Endothelial cell of umbilical vein (primary cell): ENCODE measurements at regions not wholly inside any gene's neighbourhood (a gene's known extent, or its start where the extent isn't known, plus 50 kb on each side); places are given as distances from the start of the nearest gene placed in this dataset.

Source experiments
- BruUV-seq: library from RNA; stranded (reverse); fragments of 400-500 nt; replicated peaks from 2 replicates; lab custom pipeline; 2021; lab: Mats Ljungman, UMichigan
- CTCF ChIA-PET: fragments of 300-600, 350-600 bp; sonication (Branson Sonifier 250); formaldehyde crosslinking; loops from one replicate; lab custom pipeline; 2021; ENCODE audit warnings: antibody characterized with exemption, inconsistent platforms; lab: Charles Lee
- POLR2A ChIA-PET: fragments of 300-600, 350-600 bp; sonication (Branson Sonifier 250); formaldehyde crosslinking; loops from one replicate; lab custom pipeline; 2021; ENCODE audit warnings: antibody characterized with exemption, inconsistent platforms; lab: Charles Lee
- DNase-seq: peaks from one replicate; pipeline ENCODE4 v3.0.0-alpha.2; 2011; ENCODE audit warnings: low read depth, low spot score
- FAIRE-seq: peaks from 2 replicates; lab custom pipeline; 2011; peaks lifted over from hg19 to GRCh38; lab: Jason Lieb, UNC
- H2AFZ ChIP-seq: 2 replicates; pipeline ENCODE4 v1.6.0; 2012; ENCODE audit warnings: low read depth, low read length, control low read depth, inconsistent platforms
- H3K27ac ChIP-seq: 2 replicates; pipeline ENCODE4 v1.5.1; 2011; ENCODE audit warnings: low read depth, mild to moderate bottlenecking, control low read depth, low read length, moderate library complexity; ENCODE audit not compliant: insufficient read depth
- H3K27me3 ChIP-seq, 2 experiments: 2 replicates each; pipeline versions ENCODE4 v1.6.0 to v1.6.1; 2011; ENCODE audit warnings: low read length in 2 of 2, mixed read lengths in 1 of 2; ENCODE audit not compliant: control insufficient read depth in 2 of 2, insufficient read depth in 2 of 2
- H3K36me3 ChIP-seq, 2 experiments: 2 replicates in 1 of 2; 3 replicates in 1 of 2; pipeline ENCODE4 v1.5.1; 2011; ENCODE audit warnings: low read length in 2 of 2, mild to moderate bottlenecking in 1 of 2, moderate library complexity in 1 of 2; ENCODE audit not compliant: control insufficient read depth in 2 of 2, insufficient read depth in 2 of 2; ENCODE audit errors: extremely low read depth in 1 of 2
- H3K4me1 ChIP-seq: 3 replicates; pipeline ENCODE4 v1.5.1; 2011; ENCODE audit warnings: mild to moderate bottlenecking, low read length; ENCODE audit not compliant: control insufficient read depth, insufficient read depth; ENCODE audit errors: extremely low read depth
- H3K4me2 ChIP-seq: 2 replicates; pipeline ENCODE4 v1.6.1; 2011; ENCODE audit warnings: low read length, control low read depth, mixed read lengths; ENCODE audit not compliant: insufficient read depth
- H3K4me3 ChIP-seq, 3 experiments: fragments of 200-600 bp in 1 of 3; sonication (generic), shearing (Covaris generic) in 1 of 3; replicated peaks in 1 of 3; 2 replicates each; pipeline ENCODE4 v1.5.1; 2011 to 2016; ENCODE audit warnings: control low read depth in 3 of 3, low read length in 3 of 3, mild to moderate bottlenecking in 2 of 3, inconsistent platforms in 1 of 3, low read depth in 1 of 3, moderate library complexity in 1 of 3; ENCODE audit not compliant: insufficient read depth in 1 of 3
- H3K79me2 ChIP-seq: 2 replicates; pipeline ENCODE4 v1.6.0; 2012; ENCODE audit warnings: low read length, inconsistent platforms; ENCODE audit not compliant: control insufficient read depth, insufficient read depth
- H3K9ac ChIP-seq: replicated peaks from 2 replicates; pipeline ENCODE3; 2011; ENCODE audit warnings: low read length, control low read depth; ENCODE audit not compliant: insufficient read depth; ENCODE audit errors: extremely low read depth
- H3K9me1 ChIP-seq: replicated peaks from 3 replicates; pipeline ENCODE4 v1.6.0; 2011; ENCODE audit warnings: mild to moderate bottlenecking, low read length; ENCODE audit not compliant: control insufficient read depth, insufficient read depth; ENCODE audit errors: extremely low read depth
- H3K9me3 ChIP-seq: replicated peaks from 2 replicates; pipeline ENCODE4 v1.5.1; 2012; ENCODE audit warnings: low read length, inconsistent platforms; ENCODE audit not compliant: control insufficient read depth, insufficient read depth
- H4K20me1 ChIP-seq: replicated peaks from 2 replicates; pipeline ENCODE3; 2011; ENCODE audit warnings: mild to moderate bottlenecking, low read length; ENCODE audit not compliant: control insufficient read depth, insufficient read depth; ENCODE audit errors: extremely low read depth
- EZH2 ChIP-seq: IDR thresholded peaks from 2 replicates; pipeline ENCODE4 v1.6.1; 2012; ENCODE audit warnings: borderline replicate concordance, low read depth, mild to moderate bottlenecking, moderate library complexity, low read length, inconsistent platforms; ENCODE audit not compliant: severe bottlenecking
- FOS ChIP-seq: IDR thresholded peaks from 2 replicates; pipeline ENCODE4 v1.6.1; 2011; ENCODE audit warnings: mild to moderate bottlenecking, low read length, moderate library complexity, borderline replicate concordance; ENCODE audit not compliant: insufficient read depth
- GATA2 ChIP-seq: IDR thresholded peaks from 2 replicates; pipeline ENCODE4 v1.7.0; 2011; ENCODE audit warnings: low read depth, mild to moderate bottlenecking, moderate library complexity, mixed read lengths, low read length; ENCODE audit not compliant: insufficient read length, insufficient read depth
- JUN ChIP-seq: IDR thresholded peaks from 2 replicates; pipeline ENCODE4 v1.6.1; 2011; ENCODE audit warnings: borderline replicate concordance, low read depth; ENCODE audit not compliant: insufficient read length, insufficient read depth
- MYC ChIP-seq: IDR thresholded peaks from one replicate; pipeline ENCODE4 v1.6.1; 2011; ENCODE audit warnings: mild to moderate bottlenecking, low read depth, low read length
- POLR2A ChIP-seq: IDR thresholded peaks from 2 replicates; pipeline ENCODE4 v1.6.1; 2012; ENCODE audit warnings: low read depth, mild to moderate bottlenecking, control low read depth, low read length
- POLR2AphosphoS5 ChIP-seq: IDR thresholded peaks from 2 replicates; pipeline ENCODE4 v1.6.1; 2012; ENCODE audit warnings: low read depth, mild to moderate bottlenecking, control low read depth, low read length, moderate library complexity; ENCODE audit not compliant: insufficient read depth
- dilution Hi-C: fragments of 300-500 bp; cut with MboI; formaldehyde crosslinking; loops from one replicate; pipeline ENCODE4 v1.15.0; 2019; ENCODE audit warnings: low sequenced_read_pairs; ENCODE audit not compliant: extremely low pct_ligation_motif_present
- intact Hi-C: fragments of 100-400 bp; cut with micrococcal nuclease; formaldehyde crosslinking; loops from one replicate; pipeline ENCODE4 v1.10.0; 2022
- TF ChIP-seq, protein P1 (sequence below): IDR thresholded peaks from 2 replicates; pipeline ENCODE4 v1.6.1; 2011; ENCODE audit not compliant: insufficient read depth, insufficient read length
- TF ChIP-seq, protein P2 (sequence below), 2 donors: IDR thresholded peaks; 1 replicate in 1 of 2; 2 replicates in 1 of 2; pipeline ENCODE4 v1.5.1; 2011; ENCODE audit warnings: low read length in 2 of 2, mild to moderate bottlenecking in 2 of 2, moderate library complexity in 2 of 2, control low read depth in 1 of 2, inconsistent platforms in 1 of 2, low read depth in 1 of 2; ENCODE audit not compliant: insufficient read depth in 1 of 2; ENCODE audit errors: extremely low read depth in 1 of 2

DNA sequence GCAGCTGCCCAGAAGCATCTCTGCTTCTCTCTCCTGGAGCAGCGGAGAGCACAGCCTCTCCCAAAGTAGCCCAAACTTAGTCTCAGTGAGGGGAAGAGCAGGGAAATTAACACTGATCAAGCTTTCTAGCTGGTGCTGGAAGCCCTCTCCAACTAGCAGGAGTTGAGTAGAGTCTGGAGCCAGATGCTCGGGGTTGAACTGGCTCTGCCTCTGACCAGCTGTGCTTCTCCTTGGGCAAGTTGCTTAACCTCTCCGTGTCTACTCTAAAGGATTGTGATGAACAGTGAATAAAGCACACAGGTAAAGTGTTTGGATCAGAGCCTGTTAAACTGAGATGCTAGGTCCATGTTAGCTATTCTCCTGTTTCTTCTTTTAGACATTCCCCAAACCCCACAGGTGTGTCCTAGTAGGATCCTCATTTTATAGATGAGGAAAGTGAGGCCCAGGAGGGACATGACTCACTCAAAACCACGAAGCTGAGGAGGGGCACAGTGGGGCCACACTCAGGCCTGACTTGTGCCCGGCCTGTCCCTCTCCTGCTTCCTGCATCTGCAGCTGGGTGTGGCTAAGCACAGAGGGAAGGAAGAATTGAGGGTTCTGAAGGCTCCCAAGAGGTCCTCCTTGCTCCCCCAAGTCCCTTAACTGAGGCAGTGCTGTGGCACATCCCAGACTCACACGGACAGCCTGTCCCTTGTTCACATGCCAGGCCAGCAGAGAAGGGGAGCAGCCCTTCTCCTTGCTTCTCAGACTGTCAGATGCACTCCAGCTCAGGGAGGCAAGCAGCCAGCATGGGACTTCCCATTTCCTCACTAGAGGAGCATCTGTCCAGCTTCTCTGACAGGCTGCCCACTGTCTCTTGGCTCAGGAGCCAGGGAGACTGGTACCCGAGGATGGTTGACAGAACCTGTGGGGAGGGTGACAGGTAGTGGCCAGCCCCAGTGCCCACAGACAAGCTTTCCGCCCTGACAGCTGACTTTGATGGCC lies 152.0 kb upstream of the IGSF21 start:
- Histone ChIP-seq H2AFZ (no peak overlapping the region), H3K4me3 (no peak overlapping the region), H3K27ac (no peak overlapping the region), H3K9ac (no peak overlapping the region), H3K4me1 (no peaks in the 10 kb centered on the region), H3K36me3 (no peaks in the 10 kb centered on the region), H3K27me3 (no peaks in the 10 kb centered on the region), H3K9me3 (no peaks in the 10 kb centered on the region), H3K79me2 (no peaks in the 10 kb centered on the region), H4K20me1 (no peaks in the 10 kb centered on the region), H3K9me1 (no peaks in the 10 kb centered on the region), H3K4me2 (no peak overlapping the region)
- ChIA-PET CTCF (no interaction called here), POLR2A (no interaction called here)
- intact Hi-C loops (no loop called here), dilution Hi-C loops (no loop called here)
- TF ChIP-seq GATA2 (no peak), POLR2A (no peak), JUN (no peak)
- TF ChIP-seq, protein P1, sequence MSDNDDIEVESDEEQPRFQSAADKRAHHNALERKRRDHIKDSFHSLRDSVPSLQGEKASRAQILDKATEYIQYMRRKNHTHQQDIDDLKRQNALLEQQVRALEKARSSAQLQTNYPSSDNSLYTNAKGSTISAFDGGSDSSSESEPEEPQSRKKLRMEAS = no peak
- BruUV-seq = no TSS peak
- no peak for DNase-seq
- no peak for FAIRE-seq

DNA sequence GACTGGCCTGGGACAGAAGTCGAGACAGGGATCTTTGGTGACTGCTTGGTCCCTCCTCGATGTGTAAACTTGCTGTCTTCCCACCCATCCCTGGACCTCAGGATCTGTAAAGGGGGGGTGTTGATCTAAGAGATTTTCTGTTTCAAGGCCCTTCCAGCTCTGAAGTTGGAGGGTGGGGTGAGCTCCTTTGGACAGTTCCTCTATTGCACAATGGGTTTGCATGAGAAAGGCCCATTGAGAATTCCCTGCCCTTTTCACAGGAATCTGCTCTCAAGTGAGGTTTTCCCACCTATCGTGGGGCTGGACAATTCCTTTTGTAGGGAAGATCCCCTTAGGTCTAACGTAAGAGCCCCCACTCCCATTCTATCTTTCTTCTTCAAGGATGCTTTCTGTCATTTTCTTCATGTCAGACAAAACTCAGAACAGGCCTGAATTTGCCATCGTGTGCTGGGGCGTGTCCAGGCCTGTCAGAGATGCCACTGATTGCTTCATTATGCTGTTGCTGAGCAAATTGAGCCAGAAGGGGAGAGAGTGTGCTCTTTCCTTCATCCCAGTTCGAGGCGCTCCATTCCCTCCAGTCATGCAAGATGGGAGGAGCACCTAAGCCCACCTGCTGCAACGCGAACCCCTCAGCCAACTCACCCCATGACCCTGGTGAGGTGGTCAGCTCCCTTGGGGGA lies 149.9 kb upstream of the IGSF21 start:
- no peaks in the 10 kb centered on the region for H3K9me1 ChIP-seq
- intact Hi-C loops = no loop called here
- no peaks in the 10 kb centered on the region for H3K36me3 ChIP-seq
- no peaks in the 10 kb centered on the region for H3K27me3 ChIP-seq
- no peaks in the 10 kb centered on the region for H3K79me2 ChIP-seq
- H2AFZ ChIP-seq = no peak overlapping the region
- no peak overlapping the region for H3K4me3 ChIP-seq
- no peaks in the 10 kb centered on the region for H4K20me1 ChIP-seq
- FAIRE-seq (no peak), DNase-seq (no peak)
- no peak overlapping the region for H3K27ac ChIP-seq
- TF ChIP-seq POLR2AphosphoS5 (no peak), GATA2 (no peak), EZH2 (no peak), MYC (no peak), POLR2A (no peak), JUN (no peak), FOS (no peak)
- TF ChIP-seq, protein P2, sequence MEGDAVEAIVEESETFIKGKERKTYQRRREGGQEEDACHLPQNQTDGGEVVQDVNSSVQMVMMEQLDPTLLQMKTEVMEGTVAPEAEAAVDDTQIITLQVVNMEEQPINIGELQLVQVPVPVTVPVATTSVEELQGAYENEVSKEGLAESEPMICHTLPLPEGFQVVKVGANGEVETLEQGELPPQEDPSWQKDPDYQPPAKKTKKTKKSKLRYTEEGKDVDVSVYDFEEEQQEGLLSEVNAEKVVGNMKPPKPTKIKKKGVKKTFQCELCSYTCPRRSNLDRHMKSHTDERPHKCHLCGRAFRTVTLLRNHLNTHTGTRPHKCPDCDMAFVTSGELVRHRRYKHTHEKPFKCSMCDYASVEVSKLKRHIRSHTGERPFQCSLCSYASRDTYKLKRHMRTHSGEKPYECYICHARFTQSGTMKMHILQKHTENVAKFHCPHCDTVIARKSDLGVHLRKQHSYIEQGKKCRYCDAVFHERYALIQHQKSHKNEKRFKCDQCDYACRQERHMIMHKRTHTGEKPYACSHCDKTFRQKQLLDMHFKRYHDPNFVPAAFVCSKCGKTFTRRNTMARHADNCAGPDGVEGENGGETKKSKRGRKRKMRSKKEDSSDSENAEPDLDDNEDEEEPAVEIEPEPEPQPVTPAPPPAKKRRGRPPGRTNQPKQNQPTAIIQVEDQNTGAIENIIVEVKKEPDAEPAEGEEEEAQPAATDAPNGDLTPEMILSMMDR (IDR thresholded peaks at IDR 0.05; ENCODE audit: extremely low read depth in 1 of 2, insufficient read depth in 1 of 2, low read depth in 1 of 2, low read length in 2 of 2) = no peak
- TF ChIP-seq, protein P1 = no peak
- no peak overlapping the region for H3K9ac ChIP-seq
- no peaks in the 10 kb centered on the region for H3K9me3 ChIP-seq
- ChIA-PET POLR2A (no interaction called here), CTCF (no interaction called here)
- dilution Hi-C loops = no loop called here
- no peaks in the 10 kb centered on the region for H3K4me1 ChIP-seq
- H3K4me2 ChIP-seq = no peak overlapping the region
- BruUV-seq = no TSS peak
